ENCODE measurements at regions not wholly inside any gene's neighbourhood (a gene's known extent, or its start where the extent isn't known, plus 50 kb on each side); places are given as distances from the start of the nearest gene placed in this dataset.

DNA sequence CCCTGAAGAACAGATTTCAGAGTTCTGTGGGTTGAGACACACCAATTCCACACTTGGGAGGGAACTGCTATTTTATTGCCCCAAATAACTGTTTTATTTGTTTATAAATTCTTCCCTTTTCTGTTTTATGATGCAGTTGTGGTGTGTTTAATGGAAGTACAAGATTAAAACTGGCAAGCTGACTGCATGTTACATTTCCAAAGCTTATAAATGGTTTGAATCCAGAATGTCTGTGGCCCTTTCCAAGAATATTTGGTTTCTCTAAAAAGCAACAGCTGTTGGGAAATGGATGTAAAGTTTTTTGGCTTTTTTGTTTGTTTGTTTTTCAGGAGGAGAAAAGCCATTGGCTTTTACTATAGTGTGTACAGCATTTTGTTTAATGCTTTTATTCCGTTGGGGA lies 234.5 kb downstream of the MTX2 start:
- Histone ChIP-seq H2AFZ (no peak overlapping the region), H3K4me2 (no peak overlapping the region), H3K27ac (no peak overlapping the region), H3K9me2 (replicated peaks; ENCODE audit: insufficient read depth) (no peaks in the 10 kb centered on the region), H3K79me2 (no peaks in the 10 kb centered on the region), H3K9me3 (ENCODE audit: low read depth) (no peaks in the 10 kb centered on the region), H4K20me1 (ENCODE audit: insufficient read depth, poor library complexity, severe bottlenecking) (no peaks in the 10 kb centered on the region), H3K4me1 (ENCODE audit: insufficient read depth) (peaks cover 10% of the 10 kb centered on the region), H3K27me3 (no peaks in the 10 kb centered on the region), H3K4me3 (no peak overlapping the region), H3K36me3 (replicated peaks; ENCODE audit: insufficient read depth, low read depth) (no peaks in the 10 kb centered on the region)
- no peak for TF ChIP-seq CTCF (IDR thresholded peaks at IDR 0.05; ENCODE audit: poor library complexity)
- no peak for TF ChIP-seq EZH2 (IDR thresholded peaks at IDR 0.05; ENCODE audit: borderline replicate concordance)
- DNase-seq (ENCODE audit: low spot score) = no peak
- WGBS (ENCODE audit: low lambda C conversion rate, missing lambda C conversion rate) = 47% methylated on average over 1 of the region's 1 CpG

DNA sequence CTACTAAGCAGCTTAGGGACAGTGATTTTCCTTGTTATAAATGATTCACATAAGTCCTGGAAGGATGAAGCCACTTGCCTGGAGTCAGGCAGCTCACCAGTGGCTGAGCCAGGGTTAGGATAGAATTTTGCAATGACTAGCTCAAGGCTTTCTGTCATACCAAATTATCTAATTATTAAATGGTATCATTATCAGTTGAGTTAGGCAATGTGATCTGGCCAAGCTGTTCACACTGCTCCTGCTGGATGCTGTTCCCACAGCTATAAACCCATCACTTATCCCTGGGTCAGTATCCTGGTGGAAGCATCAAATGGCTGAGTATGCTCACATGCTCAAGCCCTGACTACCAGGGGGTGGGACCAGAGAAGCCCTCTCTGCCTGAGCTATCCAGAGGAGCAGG lies 235.2 kb downstream of the MTX2 start:
- Histone ChIP-seq H3K36me3 (replicated peaks; ENCODE audit: insufficient read depth, low read depth) (no peaks in the 10 kb centered on the region), H2AFZ (no peak overlapping the region), H4K20me1 (ENCODE audit: insufficient read depth, poor library complexity, severe bottlenecking) (no peaks in the 10 kb centered on the region), H3K27ac (no peak overlapping the region), H3K4me1 (ENCODE audit: insufficient read depth) (peaks cover 10% of the 10 kb centered on the region), H3K79me2 (no peaks in the 10 kb centered on the region), H3K9me2 (replicated peaks; ENCODE audit: insufficient read depth) (no peaks in the 10 kb centered on the region), H3K9me3 (ENCODE audit: low read depth) (no peaks in the 10 kb centered on the region), H3K4me3 (no peak overlapping the region), H3K4me2 (no peak overlapping the region), H3K27me3 (no peaks in the 10 kb centered on the region)
- TF ChIP-seq EZH2 (IDR thresholded peaks at IDR 0.05; ENCODE audit: borderline replicate concordance) (no peak), EZH2phosphoT487 (IDR thresholded peaks at IDR 0.05; ENCODE audit: low read depth, severe bottlenecking, unreplicated experiment) (no peak), CTCF (IDR thresholded peaks at IDR 0.05; ENCODE audit: poor library complexity) (no peak)
- DNase-seq (ENCODE audit: low spot score) = no peak

DNA sequence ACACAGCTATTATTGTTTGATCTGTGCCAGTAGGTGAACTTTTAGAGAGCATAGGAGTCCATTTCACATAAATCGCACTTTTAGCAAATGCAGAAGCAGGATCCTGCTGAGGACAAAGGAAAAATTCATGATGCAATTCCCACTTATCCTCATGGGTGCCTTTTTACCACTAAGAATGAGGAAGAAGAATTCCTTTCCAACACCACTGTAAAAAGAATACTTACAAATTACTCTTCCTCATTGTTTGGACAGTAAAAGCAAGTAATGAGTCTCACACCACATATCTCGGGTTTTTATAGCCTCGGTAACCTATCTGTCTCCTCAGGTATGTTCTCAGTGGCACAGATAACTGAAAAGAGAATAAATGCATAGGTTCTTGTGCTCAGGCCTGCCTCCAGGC lies 238.5 kb downstream of the MTX2 start:
- 70% methylated on average over 3 of the region's 3 CpGs for WGBS (ENCODE audit: low lambda C conversion rate, missing lambda C conversion rate)
- no peak for TF ChIP-seq EZH2phosphoT487 (IDR thresholded peaks at IDR 0.05; ENCODE audit: low read depth, severe bottlenecking, unreplicated experiment)

GRCh38 chr2:176508374-176508773 lies 239.1 kb downstream of the MTX2 start:
- Histone ChIP-seq H3K27me3 (no peaks in the 10 kb centered on the region), H3K36me3 (replicated peaks; ENCODE audit: insufficient read depth, low read depth) (no peaks in the 10 kb centered on the region), H3K27ac (no peak overlapping the region), H3K4me3 (no peak overlapping the region), H3K4me2 (no peak overlapping the region), H4K20me1 (ENCODE audit: insufficient read depth, poor library complexity, severe bottlenecking) (no peaks in the 10 kb centered on the region), H2AFZ (no peak overlapping the region), H3K4me1 (ENCODE audit: insufficient read depth) (peaks cover 3% of the 10 kb centered on the region), H3K9me3 (ENCODE audit: low read depth) (no peaks in the 10 kb centered on the region), H3K9me2 (replicated peaks; ENCODE audit: insufficient read depth) (no peaks in the 10 kb centered on the region), H3K79me2 (no peaks in the 10 kb centered on the region)
- TF ChIP-seq CTCF (IDR thresholded peaks at IDR 0.05; ENCODE audit: poor library complexity) (no peak), EZH2 (IDR thresholded peaks at IDR 0.05; ENCODE audit: borderline replicate concordance) (no peak), EZH2phosphoT487 (IDR thresholded peaks at IDR 0.05; ENCODE audit: low read depth, severe bottlenecking, unreplicated experiment) (no peak)
- DNase-seq (ENCODE audit: low spot score) = no peak
- WGBS (ENCODE audit: low lambda C conversion rate, missing lambda C conversion rate) = 100% methylated on average over 1 of the region's 1 CpG

More for the DNA sequence above, 238.5 kb downstream of the MTX2 start:
- no peak overlapping the region for H3K4me2 ChIP-seq
- H3K9me2 ChIP-seq (replicated peaks; ENCODE audit: insufficient read depth) = no peaks in the 10 kb centered on the region
- H3K4me3 ChIP-seq = no peak overlapping the region
- H4K20me1 ChIP-seq (ENCODE audit: insufficient read depth, poor library complexity, severe bottlenecking) = no peaks in the 10 kb centered on the region
- no peak overlapping the region for H2AFZ ChIP-seq
- no peaks in the 10 kb centered on the region for H3K9me3 ChIP-seq (ENCODE audit: low read depth)
- H3K27me3 ChIP-seq = no peaks in the 10 kb centered on the region
- no peak overlapping the region for H3K27ac ChIP-seq
- H3K4me1 ChIP-seq (ENCODE audit: insufficient read depth) = peaks cover 9% of the 10 kb centered on the region
- no peak for DNase-seq (ENCODE audit: low spot score)
- no peaks in the 10 kb centered on the region for H3K36me3 ChIP-seq (replicated peaks; ENCODE audit: insufficient read depth, low read depth)
- no peaks in the 10 kb centered on the region for H3K79me2 ChIP-seq
